DOHH2 (cell line): ENCODE measurements at regions not wholly inside any gene's neighbourhood (a gene's known extent, or its start where the extent isn't known, plus 50 kb on each side); places are given as distances from the start of the nearest gene placed in this dataset.

Source experiments
- H3F3A ChIP-seq: fragments of 200-600 bp; sonication (generic), shearing (Covaris generic); 2 replicates; pipeline ENCODE4 v1.6.0; 2016; ENCODE audit warnings: antibody characterized with exemption, mild to moderate bottlenecking; ENCODE audit not compliant: control insufficient read depth, insufficient read depth
- H3K27ac ChIP-seq: fragments of 200-600 bp; sonication (generic); 2 replicates; pipeline ENCODE4 v1.5.1; 2014; ENCODE audit warnings: low read depth, mild to moderate bottlenecking, low read length, moderate library complexity
- H3K27me3 ChIP-seq: fragments of 200-600 bp; sonication (generic); 2 replicates; pipeline ENCODE4 v1.6.1; 2014; ENCODE audit warnings: mild to moderate bottlenecking, low read length, mixed read lengths; ENCODE audit not compliant: control insufficient read depth
- H3K36me3 ChIP-seq: fragments of 200-600 bp; sonication (generic); 2 replicates; pipeline ENCODE4 v1.6.1; 2014; ENCODE audit warnings: mild to moderate bottlenecking, low read length, moderate library complexity, mixed read lengths; ENCODE audit not compliant: control insufficient read depth
- H3K4me1 ChIP-seq: fragments of 200-600 bp; sonication (generic); 2 replicates; pipeline ENCODE4 v1.6.1; 2014; ENCODE audit warnings: mild to moderate bottlenecking, low read length, mixed read lengths; ENCODE audit not compliant: control insufficient read depth
- H3K4me2 ChIP-seq: fragments of 200-600 bp; sonication (generic); 2 replicates; pipeline ENCODE4 v1.6.0; 2014; ENCODE audit warnings: mild to moderate bottlenecking, low read length, moderate library complexity
- H3K4me3 ChIP-seq: fragments of 200-600 bp; sonication (generic); 2 replicates; pipeline ENCODE4 v1.5.1; 2014; ENCODE audit warnings: mild to moderate bottlenecking, low read length, mixed read lengths
- H3K79me2 ChIP-seq: fragments of 200-600 bp; sonication (generic); 2 replicates; pipeline ENCODE4 v1.6.1; 2014; ENCODE audit warnings: mild to moderate bottlenecking, low read length, mixed read lengths; ENCODE audit not compliant: control insufficient read depth
- H3K9me2 ChIP-seq: fragments of 200-600 bp; sonication (generic); replicated peaks from 2 replicates; pipeline ENCODE4 v1.6.1; 2014; ENCODE audit warnings: mild to moderate bottlenecking, low read length, mixed read lengths; ENCODE audit not compliant: control insufficient read depth
- H3K9me3 ChIP-seq: fragments of 200-600 bp; sonication (generic); 2 replicates; pipeline ENCODE4 v1.6.1; 2014; ENCODE audit warnings: antibody characterized with exemption, low read length, mixed read lengths; ENCODE audit not compliant: control insufficient read depth, insufficient read depth
- H4K20me1 ChIP-seq: fragments of 200-600 bp; sonication (generic); 2 replicates; pipeline ENCODE4 v1.6.0; 2014; ENCODE audit warnings: low read depth, mild to moderate bottlenecking, antibody characterized with exemption, low read length, moderate library complexity; ENCODE audit not compliant: control insufficient read depth, insufficient read depth
- EZH2phosphoT487 ChIP-seq: fragments of 200-600 bp; sonication (generic); IDR thresholded peaks from 2 replicates; pipeline ENCODE4 v1.6.1; 2017; ENCODE audit warnings: borderline replicate concordance, mild to moderate bottlenecking, antibody characterized with exemption, low read length, moderate library complexity, mixed read lengths
- TF ChIP-seq, protein P1 (sequence below): fragments of 200-600 bp; sonication (generic); IDR thresholded peaks from one replicate; pipeline ENCODE4 v1.5.1; 2014; ENCODE audit warnings: antibody characterized with exemption, mild to moderate bottlenecking, low read depth, low read length; ENCODE audit not compliant: poor library complexity, severe bottlenecking

- H3K79me2 ChIP-seq = no peaks in the 10 kb centered on the region
- TF ChIP-seq, protein P1, sequence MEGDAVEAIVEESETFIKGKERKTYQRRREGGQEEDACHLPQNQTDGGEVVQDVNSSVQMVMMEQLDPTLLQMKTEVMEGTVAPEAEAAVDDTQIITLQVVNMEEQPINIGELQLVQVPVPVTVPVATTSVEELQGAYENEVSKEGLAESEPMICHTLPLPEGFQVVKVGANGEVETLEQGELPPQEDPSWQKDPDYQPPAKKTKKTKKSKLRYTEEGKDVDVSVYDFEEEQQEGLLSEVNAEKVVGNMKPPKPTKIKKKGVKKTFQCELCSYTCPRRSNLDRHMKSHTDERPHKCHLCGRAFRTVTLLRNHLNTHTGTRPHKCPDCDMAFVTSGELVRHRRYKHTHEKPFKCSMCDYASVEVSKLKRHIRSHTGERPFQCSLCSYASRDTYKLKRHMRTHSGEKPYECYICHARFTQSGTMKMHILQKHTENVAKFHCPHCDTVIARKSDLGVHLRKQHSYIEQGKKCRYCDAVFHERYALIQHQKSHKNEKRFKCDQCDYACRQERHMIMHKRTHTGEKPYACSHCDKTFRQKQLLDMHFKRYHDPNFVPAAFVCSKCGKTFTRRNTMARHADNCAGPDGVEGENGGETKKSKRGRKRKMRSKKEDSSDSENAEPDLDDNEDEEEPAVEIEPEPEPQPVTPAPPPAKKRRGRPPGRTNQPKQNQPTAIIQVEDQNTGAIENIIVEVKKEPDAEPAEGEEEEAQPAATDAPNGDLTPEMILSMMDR = no peak
- no peak for TF ChIP-seq EZH2phosphoT487
- H3K27ac ChIP-seq = no peak overlapping the region
Observed at GRCh38 chr5:174167080-174167910, 121.8 kb downstream of the NSG2 start.

DNA sequence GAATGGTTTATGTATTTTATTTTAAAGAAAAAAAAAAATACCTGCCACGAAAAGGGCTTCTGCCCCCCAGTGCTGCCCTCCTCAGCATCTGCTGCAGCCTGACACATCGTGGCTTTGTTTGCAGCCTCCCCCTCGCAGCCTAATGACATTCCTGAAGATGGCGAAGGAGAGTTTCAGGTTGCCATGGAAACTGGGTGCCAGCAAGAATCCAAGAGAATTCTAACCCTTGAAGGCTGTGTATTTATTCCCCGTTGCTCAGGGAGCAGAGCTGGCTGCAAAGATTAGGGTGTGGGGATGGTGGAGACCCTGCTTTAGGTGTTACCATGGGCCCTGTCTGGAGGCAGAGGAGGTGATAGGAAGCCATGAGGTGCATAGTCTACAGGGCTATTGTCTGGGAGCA is 126.6 kb downstream of the NSG2 start:
- no peaks in the 10 kb centered on the region for H3K4me1 ChIP-seq
- H3K9me3 ChIP-seq = no peaks in the 10 kb centered on the region
- no peaks in the 10 kb centered on the region for H4K20me1 ChIP-seq
- peaks cover 12% of the 10 kb centered on the region for H3K27me3 ChIP-seq
- H3K36me3 ChIP-seq = no peaks in the 10 kb centered on the region
- no peak overlapping the region for H3K4me3 ChIP-seq
- no peak overlapping the region for H3K27ac ChIP-seq
- no peak for TF ChIP-seq EZH2phosphoT487
- TF ChIP-seq, protein P1 = no peak
- no peaks in the 10 kb centered on the region for H3F3A ChIP-seq
- no peaks in the 10 kb centered on the region for H3K9me2 ChIP-seq
- no peaks in the 10 kb centered on the region for H3K79me2 ChIP-seq
- no peak overlapping the region for H3K4me2 ChIP-seq

More at GRCh38 chr5:174167080-174167910, 121.8 kb downstream of the NSG2 start:
- H3K9me3 ChIP-seq = no peaks in the 10 kb centered on the region
- H3K4me1 ChIP-seq = no peaks in the 10 kb centered on the region
- no peaks in the 10 kb centered on the region for H3K27me3 ChIP-seq
- no peak overlapping the region for H3K4me2 ChIP-seq
- H3F3A ChIP-seq = no peaks in the 10 kb centered on the region
- no peak overlapping the region for H3K4me3 ChIP-seq
- no peaks in the 10 kb centered on the region for H4K20me1 ChIP-seq
- H3K36me3 ChIP-seq = no peaks in the 10 kb centered on the region
- no peaks in the 10 kb centered on the region for H3K9me2 ChIP-seq

- TF ChIP-seq EZH2phosphoT487 = no peak
- TF ChIP-seq, protein P1 = no peak
- no peaks in the 10 kb centered on the region for H4K20me1 ChIP-seq
- no peaks in the 10 kb centered on the region for H3K9me2 ChIP-seq
- peaks cover 12% of the 10 kb centered on the region for H3K27me3 ChIP-seq
- H3K79me2 ChIP-seq = no peaks in the 10 kb centered on the region
- H3K36me3 ChIP-seq = no peaks in the 10 kb centered on the region
- H3K4me1 ChIP-seq = no peaks in the 10 kb centered on the region
- H3F3A ChIP-seq = no peaks in the 10 kb centered on the region
- H3K9me3 ChIP-seq = no peaks in the 10 kb centered on the region
- H3K4me3 ChIP-seq = no peak overlapping the region
- H3K4me2 ChIP-seq = no peak overlapping the region
- no peak overlapping the region for H3K27ac ChIP-seq
Observed at GRCh38 chr5:174172566-174172965, 127.1 kb downstream of the NSG2 start.
